ENCODE measurements at regions not wholly inside any gene's neighbourhood (a gene's known extent, or its start where the extent isn't known, plus 50 kb on each side); places are given as distances from the start of the nearest gene placed in this dataset.

DNA sequence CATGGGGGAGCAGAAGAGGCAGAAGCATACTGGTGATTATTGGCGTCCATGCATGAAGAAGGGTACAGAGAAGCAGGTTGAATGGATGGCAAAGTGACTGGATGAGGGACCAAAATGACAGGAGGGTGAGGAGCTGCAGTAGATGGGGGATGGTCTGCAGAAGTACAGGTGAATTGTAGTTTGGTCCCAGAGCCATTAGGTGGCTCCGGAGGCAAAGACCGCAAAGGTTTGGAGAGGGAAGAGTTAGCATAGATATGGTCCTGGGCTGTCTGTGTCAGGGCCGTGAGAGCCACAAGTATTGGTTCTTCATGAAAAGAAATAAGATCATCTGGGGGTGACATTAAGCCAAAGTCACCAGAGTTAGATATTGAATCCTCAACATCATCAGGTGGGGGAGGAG is 59.0 kb upstream of the ZNF726 start:
- H3K36me3 ChIP-seq, result no peaks in the 10 kb centered on the region
- TF ChIP-seq, protein P1, sequence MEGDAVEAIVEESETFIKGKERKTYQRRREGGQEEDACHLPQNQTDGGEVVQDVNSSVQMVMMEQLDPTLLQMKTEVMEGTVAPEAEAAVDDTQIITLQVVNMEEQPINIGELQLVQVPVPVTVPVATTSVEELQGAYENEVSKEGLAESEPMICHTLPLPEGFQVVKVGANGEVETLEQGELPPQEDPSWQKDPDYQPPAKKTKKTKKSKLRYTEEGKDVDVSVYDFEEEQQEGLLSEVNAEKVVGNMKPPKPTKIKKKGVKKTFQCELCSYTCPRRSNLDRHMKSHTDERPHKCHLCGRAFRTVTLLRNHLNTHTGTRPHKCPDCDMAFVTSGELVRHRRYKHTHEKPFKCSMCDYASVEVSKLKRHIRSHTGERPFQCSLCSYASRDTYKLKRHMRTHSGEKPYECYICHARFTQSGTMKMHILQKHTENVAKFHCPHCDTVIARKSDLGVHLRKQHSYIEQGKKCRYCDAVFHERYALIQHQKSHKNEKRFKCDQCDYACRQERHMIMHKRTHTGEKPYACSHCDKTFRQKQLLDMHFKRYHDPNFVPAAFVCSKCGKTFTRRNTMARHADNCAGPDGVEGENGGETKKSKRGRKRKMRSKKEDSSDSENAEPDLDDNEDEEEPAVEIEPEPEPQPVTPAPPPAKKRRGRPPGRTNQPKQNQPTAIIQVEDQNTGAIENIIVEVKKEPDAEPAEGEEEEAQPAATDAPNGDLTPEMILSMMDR (IDR thresholded peaks at IDR 0.05), result no peak
- H3K4me1 ChIP-seq, result no peaks in the 10 kb centered on the region
- ATAC-seq, result no peak
- H3K9me3 ChIP-seq, result peaks cover 10% of the 10 kb centered on the region
- intact Hi-C loops (cut with DNase I), result no loop called here
- no peak for DNase-seq
- no peak overlapping the region for H3K27ac ChIP-seq
- no peak overlapping the region for H3K4me3 ChIP-seq
- no peaks in the 10 kb centered on the region for H3K27me3 ChIP-seq (ENCODE audit: low read depth)

DNA sequence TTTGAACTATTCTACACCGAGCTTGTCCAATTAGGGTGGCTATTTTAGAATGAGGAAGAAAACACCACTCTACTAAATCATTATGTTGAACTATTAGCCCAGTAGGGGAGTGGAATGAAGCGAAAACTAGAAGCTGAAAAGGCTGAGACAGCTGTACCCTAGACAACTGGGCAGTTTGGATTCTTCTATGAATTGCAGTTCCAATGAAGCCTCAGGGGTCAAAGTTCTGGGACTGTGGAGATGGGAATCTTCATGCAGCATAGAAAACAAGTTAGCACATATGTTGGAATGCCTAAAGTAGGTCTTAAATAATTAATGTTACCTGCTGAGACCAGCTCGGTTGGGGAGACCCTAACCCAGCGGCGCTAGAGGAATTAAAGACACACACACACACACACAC is 62.7 kb upstream of the ZNF726 start:
- intact Hi-C loops (cut with DNase I), result no loop called here
- DNase-seq (no peak), ATAC-seq (no peak)
- peaks cover 12% of the 10 kb centered on the region for H3K9me3 ChIP-seq
- H3K4me3 ChIP-seq, result no peak overlapping the region
- H3K27me3 ChIP-seq (ENCODE audit: low read depth), result no peaks in the 10 kb centered on the region
- no peaks in the 10 kb centered on the region for H3K36me3 ChIP-seq
- TF ChIP-seq, protein P1 (IDR thresholded peaks at IDR 0.05), result no peak
- H3K27ac ChIP-seq, result no peak overlapping the region
- no peaks in the 10 kb centered on the region for H3K4me1 ChIP-seq

GRCh38 chr19:23832717-23833327 is 74.1 kb upstream of the ZNF681 start:
- TF ChIP-seq, protein P1 (IDR thresholded peaks at IDR 0.05), result no peak
- peaks cover 85% of the 10 kb centered on the region for H3K9me3 ChIP-seq
- H3K4me1 ChIP-seq, result no peaks in the 10 kb centered on the region
- H3K4me3 ChIP-seq, result no peak overlapping the region
- no peaks in the 10 kb centered on the region for H3K27me3 ChIP-seq (ENCODE audit: low read depth)
- ATAC-seq (no peak), DNase-seq (no peak)
- no peak overlapping the region for H3K27ac ChIP-seq
- H3K36me3 ChIP-seq, result no peaks in the 10 kb centered on the region
- intact Hi-C loops (cut with DNase I), result no loop called here

DNA sequence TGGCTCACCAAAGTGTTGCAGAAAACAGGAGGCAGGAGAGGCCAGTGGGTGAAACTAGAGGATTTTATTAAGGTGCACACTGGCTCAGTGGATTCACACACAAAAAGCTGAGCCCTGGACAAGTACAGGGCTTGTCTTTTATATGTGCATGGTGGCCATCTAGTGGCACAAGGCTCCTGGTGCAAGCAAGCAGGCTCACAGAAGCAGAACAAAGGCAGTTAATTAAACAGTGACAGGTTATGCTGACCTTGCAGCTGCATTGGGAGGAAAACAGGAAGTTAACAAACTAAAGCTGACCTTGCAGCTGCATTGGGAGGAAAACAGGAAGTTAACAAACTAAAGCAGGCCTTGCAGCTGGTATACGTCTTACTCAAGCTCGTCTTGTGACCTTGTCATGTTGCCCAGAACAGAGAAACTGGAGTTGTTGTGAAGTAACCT is 65.3 kb upstream of the ZNF681 start:
- Histone ChIP-seq H3K27me3 (ENCODE audit: low read depth) (no peaks in the 10 kb centered on the region), H3K36me3 (no peaks in the 10 kb centered on the region), H3K27ac (no peak overlapping the region), H3K4me3 (no peak overlapping the region), H3K4me1 (no peaks in the 10 kb centered on the region), H3K9me3 (peaks cover 75% of the 10 kb centered on the region)
- TF ChIP-seq, protein P1 (IDR thresholded peaks at IDR 0.05), result no peak
- DNase-seq, result no peak
- intact Hi-C loops (cut with DNase I), result no loop called here
- ATAC-seq, result no peak

DNA sequence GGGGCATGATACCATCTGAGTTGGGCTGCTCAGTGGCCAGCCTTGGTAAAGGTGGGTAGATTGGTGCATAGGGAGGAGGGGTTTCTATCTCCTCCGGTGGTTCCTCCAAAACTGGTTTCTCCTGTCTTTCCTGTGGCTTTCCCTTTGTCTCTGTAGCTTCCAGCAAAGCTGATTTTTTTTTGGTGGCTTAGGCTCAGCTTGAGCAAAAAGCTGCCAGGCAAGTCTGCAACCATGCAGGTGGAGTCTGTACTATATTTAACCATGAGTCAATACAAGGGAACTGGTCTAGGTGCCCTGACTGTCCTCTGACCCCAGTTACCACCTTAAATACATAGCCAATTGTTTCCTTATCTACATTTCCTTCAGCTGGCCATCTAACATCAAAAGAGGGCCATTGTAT is 64.0 kb upstream of the ZNF681 start:
- H3K27me3 ChIP-seq (ENCODE audit: low read depth), result no peaks in the 10 kb centered on the region
- intact Hi-C loops (cut with DNase I), result no loop called here
- TF ChIP-seq, protein P1 (IDR thresholded peaks at IDR 0.05), result no peak
- H3K4me1 ChIP-seq, result no peaks in the 10 kb centered on the region
- no peaks in the 10 kb centered on the region for H3K36me3 ChIP-seq
- no peak overlapping the region for H3K4me3 ChIP-seq
- DNase-seq (no peak), ATAC-seq (no peak)
- H3K9me3 ChIP-seq, result peaks cover 79% of the 10 kb centered on the region
- H3K27ac ChIP-seq, result no peak overlapping the region
